Endothelial cell of umbilical vein (primary cell): ENCODE measurements at regions not wholly inside any gene's neighbourhood (a gene's known extent, or its start where the extent isn't known, plus 50 kb on each side); places are given as distances from the start of the nearest gene placed in this dataset.

Experiments
- EZH2 ChIP-seq: IDR thresholded peaks from 2 replicates; pipeline ENCODE4 v1.6.1; 2012; ENCODE audit warnings: borderline replicate concordance, low read depth, mild to moderate bottlenecking, moderate library complexity, low read length, inconsistent platforms; ENCODE audit not compliant: severe bottlenecking
- GATA2 ChIP-seq: IDR thresholded peaks from 2 replicates; pipeline ENCODE4 v1.7.0; 2011; ENCODE audit warnings: low read depth, mild to moderate bottlenecking, moderate library complexity, mixed read lengths, low read length; ENCODE audit not compliant: insufficient read length, insufficient read depth
- POLR2A ChIP-seq: IDR thresholded peaks from 2 replicates; pipeline ENCODE4 v1.6.1; 2012; ENCODE audit warnings: low read depth, mild to moderate bottlenecking, control low read depth, low read length
- TF ChIP-seq, protein P1 (sequence below), 2 donors: IDR thresholded peaks; 1 replicate in 1 of 2; 2 replicates in 1 of 2; pipeline ENCODE4 v1.5.1; 2011; ENCODE audit warnings: low read length in 2 of 2, mild to moderate bottlenecking in 2 of 2, moderate library complexity in 2 of 2, control low read depth in 1 of 2, inconsistent platforms in 1 of 2, low read depth in 1 of 2; ENCODE audit not compliant: insufficient read depth in 1 of 2; ENCODE audit errors: extremely low read depth in 1 of 2
- TF ChIP-seq, protein P2 (sequence below): IDR thresholded peaks from 2 replicates; pipeline ENCODE4 v1.6.1; 2011; ENCODE audit not compliant: insufficient read depth, insufficient read length

DNA sequence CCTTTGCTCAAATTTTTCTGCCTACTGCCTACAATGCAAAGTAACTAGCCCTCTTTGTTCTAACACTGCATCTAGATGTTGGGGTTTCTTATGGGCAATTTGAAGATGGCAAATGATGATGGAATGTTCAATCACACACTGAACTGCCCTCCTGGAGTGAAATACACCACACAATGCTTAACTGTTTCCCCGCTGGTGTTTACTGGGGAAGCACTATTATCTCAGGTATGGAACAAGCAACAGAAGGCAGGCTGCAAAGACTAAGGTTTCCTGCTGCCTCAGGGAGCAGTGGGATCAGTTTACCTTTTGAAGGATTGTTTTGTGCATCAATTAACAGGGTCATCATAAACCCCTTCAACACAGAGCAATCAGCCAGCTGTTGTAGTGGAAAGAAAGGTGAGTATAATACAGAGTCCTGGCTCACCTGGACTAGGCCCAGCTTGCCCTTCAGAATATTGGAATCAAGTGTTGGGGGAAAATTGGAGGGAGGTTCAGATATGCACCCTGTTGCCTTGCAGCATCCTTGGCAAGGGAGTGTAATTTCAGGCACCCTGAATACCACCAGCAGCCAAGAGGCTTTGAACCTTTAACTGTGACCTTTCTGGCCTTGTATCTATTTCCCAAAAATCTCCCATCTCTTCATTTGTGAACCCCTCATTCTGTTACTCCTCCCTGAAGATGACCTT is 105.4 kb upstream of the CDH11 start:
- TF ChIP-seq, protein P1, sequence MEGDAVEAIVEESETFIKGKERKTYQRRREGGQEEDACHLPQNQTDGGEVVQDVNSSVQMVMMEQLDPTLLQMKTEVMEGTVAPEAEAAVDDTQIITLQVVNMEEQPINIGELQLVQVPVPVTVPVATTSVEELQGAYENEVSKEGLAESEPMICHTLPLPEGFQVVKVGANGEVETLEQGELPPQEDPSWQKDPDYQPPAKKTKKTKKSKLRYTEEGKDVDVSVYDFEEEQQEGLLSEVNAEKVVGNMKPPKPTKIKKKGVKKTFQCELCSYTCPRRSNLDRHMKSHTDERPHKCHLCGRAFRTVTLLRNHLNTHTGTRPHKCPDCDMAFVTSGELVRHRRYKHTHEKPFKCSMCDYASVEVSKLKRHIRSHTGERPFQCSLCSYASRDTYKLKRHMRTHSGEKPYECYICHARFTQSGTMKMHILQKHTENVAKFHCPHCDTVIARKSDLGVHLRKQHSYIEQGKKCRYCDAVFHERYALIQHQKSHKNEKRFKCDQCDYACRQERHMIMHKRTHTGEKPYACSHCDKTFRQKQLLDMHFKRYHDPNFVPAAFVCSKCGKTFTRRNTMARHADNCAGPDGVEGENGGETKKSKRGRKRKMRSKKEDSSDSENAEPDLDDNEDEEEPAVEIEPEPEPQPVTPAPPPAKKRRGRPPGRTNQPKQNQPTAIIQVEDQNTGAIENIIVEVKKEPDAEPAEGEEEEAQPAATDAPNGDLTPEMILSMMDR (IDR thresholded peaks at IDR 0.05; ENCODE audit: extremely low read depth in 1 of 2, insufficient read depth in 1 of 2, low read depth in 1 of 2, low read length in 2 of 2) = no peak
- no peak for TF ChIP-seq EZH2
- TF ChIP-seq POLR2A = no peak
- TF ChIP-seq GATA2 = no peak
- TF ChIP-seq, protein P2, sequence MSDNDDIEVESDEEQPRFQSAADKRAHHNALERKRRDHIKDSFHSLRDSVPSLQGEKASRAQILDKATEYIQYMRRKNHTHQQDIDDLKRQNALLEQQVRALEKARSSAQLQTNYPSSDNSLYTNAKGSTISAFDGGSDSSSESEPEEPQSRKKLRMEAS = no peak
